ENCODE measurements at regions not wholly inside any gene's neighbourhood (a gene's known extent, or its start where the extent isn't known, plus 50 kb on each side); places are given as distances from the start of the nearest gene placed in this dataset.

GRCh38 chr16:74094962-74095361 is 201.7 kb upstream of the PSMD7 start:
- no peak for DNase-seq (ENCODE audit: low read depth)

- no peak for DNase-seq (ENCODE audit: low read depth)
Observed at GRCh38 chr16:74094514-74094913, 202.1 kb upstream of the PSMD7 start.

- no peak for DNase-seq (ENCODE audit: low read depth)
Observed at GRCh38 chr16:74092336-74092735, 204.3 kb upstream of the PSMD7 start.

GRCh38 chr16:74090871-74091270 is 205.7 kb upstream of the PSMD7 start:
- DNase-seq (ENCODE audit: low read depth), result no peak

GRCh38 chr16:74083541-74083940 is 213.1 kb upstream of the PSMD7 start:
- DNase-seq (ENCODE audit: low read depth), result no peak

- DNase-seq (ENCODE audit: low read depth), result no peak
Observed at GRCh38 chr16:74080311-74080710, 216.3 kb upstream of the PSMD7 start.

- DNase-seq (ENCODE audit: low read depth), result no peak
Observed at GRCh38 chr16:74079232-74079586, 217.4 kb upstream of the PSMD7 start.

GRCh38 chr16:74078511-74079231 is 217.9 kb upstream of the PSMD7 start:
- no peak for DNase-seq (ENCODE audit: low read depth)

- DNase-seq (ENCODE audit: low read depth), result no peak
Observed at GRCh38 chr16:74076568-74076967, 220.0 kb upstream of the PSMD7 start.

- no peak for DNase-seq (ENCODE audit: low read depth)
Observed at GRCh38 chr16:74075393-74075792, 221.2 kb upstream of the PSMD7 start.

GRCh38 chr16:74073456-74073855 is 223.2 kb upstream of the PSMD7 start:
- DNase-seq (ENCODE audit: low read depth), result peak; percentile 19

- peak; percentile 9 for DNase-seq (ENCODE audit: low read depth)
Observed at GRCh38 chr16:74071996-74072535, 224.5 kb upstream of the PSMD7 start.

- no peak for DNase-seq (ENCODE audit: low read depth)
Observed at GRCh38 chr16:74070237-74070636, 226.4 kb upstream of the PSMD7 start.

- DNase-seq (ENCODE audit: low read depth), result peak; percentile 5
Observed at GRCh38 chr16:74064120-74064735, 232.4 kb upstream of the PSMD7 start.

GRCh38 chr16:74053826-74054225 is 242.8 kb upstream of the PSMD7 start:
- DNase-seq (ENCODE audit: low read depth), result no peak

GRCh38 chr16:74053312-74053711 is 243.3 kb upstream of the PSMD7 start:
- no peak for DNase-seq (ENCODE audit: low read depth)

GRCh38 chr16:74052016-74052415 is 244.6 kb upstream of the PSMD7 start:
- DNase-seq (ENCODE audit: low read depth), result peak; percentile 6

GRCh38 chr16:74049027-74049426 is 247.6 kb upstream of the PSMD7 start:
- no peak for DNase-seq (ENCODE audit: low read depth)

- no peak for DNase-seq (ENCODE audit: low read depth)
Observed at GRCh38 chr16:74046524-74046923, 250.1 kb upstream of the PSMD7 start.

GRCh38 chr16:74045513-74045912 is 251.1 kb upstream of the PSMD7 start:
- DNase-seq (ENCODE audit: low read depth), result no peak

GRCh38 chr16:74035816-74036215 is 260.8 kb upstream of the PSMD7 start:
- DNase-seq (ENCODE audit: low read depth), result peak; percentile 10

GRCh38 chr16:74034862-74035261 is 261.8 kb upstream of the PSMD7 start:
- peak; percentile 31 for DNase-seq (ENCODE audit: low read depth)

- DNase-seq (ENCODE audit: low read depth), result no peak
Observed at GRCh38 chr16:74034200-74034599, 262.4 kb upstream of the PSMD7 start.
